ENCODE measurements at regions not wholly inside any gene's neighbourhood (a gene's known extent, or its start where the extent isn't known, plus 50 kb on each side); places are given as distances from the start of the nearest gene placed in this dataset.

GRCh38 chrX:64843224-64843623 is 133.0 kb downstream of the ZC4H2 start:
- no peaks in the 10 kb centered on the region for H3K4me1 ChIP-seq (ENCODE audit: control insufficient read depth in 1 of 2, insufficient read depth in 2 of 2, low read length in 2 of 2)
- no peak overlapping the region for H3K4me3 ChIP-seq (replicated peaks in 1 of 2; ENCODE audit: low read depth in 1 of 2, low read length in 2 of 2)
- no peaks in the 10 kb centered on the region for H3K79me2 ChIP-seq (ENCODE audit: insufficient read depth, low read length)
- no peaks in the 10 kb centered on the region for H3K9me2 ChIP-seq (ENCODE audit: insufficient read depth)
- ATAC-seq, result no peak
- ChIA-PET POLR2A (no interaction called here), CTCF (no interaction called here), RAD21 (ENCODE audit: low non-redundant PET in 1 of 2, low total read pairs in 2 of 2, uncharacterized antibody in 2 of 2, unreplicated experiment in 2 of 2) (no interaction called here)
- intact Hi-C loops (cut with micrococcal nuclease), result no loop called here
- no peaks in the 10 kb centered on the region for H3K36me3 ChIP-seq (ENCODE audit: control insufficient read depth in 1 of 2, insufficient read depth in 2 of 2, low read length in 2 of 2)
- H3K9me3 ChIP-seq (ENCODE audit: control insufficient read depth in 1 of 2, insufficient read depth in 1 of 2, low read depth in 1 of 2, low read length in 2 of 2), result no peaks in the 10 kb centered on the region
- H4K20me1 ChIP-seq (ENCODE audit: insufficient read depth), result no peaks in the 10 kb centered on the region
- no peak overlapping the region for H2AFZ ChIP-seq (ENCODE audit: low read depth, low read length, poor library complexity, severe bottlenecking)
- no peak overlapping the region for H3K9ac ChIP-seq (ENCODE audit: low read length)
- no peak for TF ChIP-seq SIN3A (IDR thresholded peaks at IDR 0.05; ENCODE audit: low read depth)
- no peak for TF ChIP-seq EZH2phosphoT487 (IDR thresholded peaks at IDR 0.05; ENCODE audit: borderline replicate concordance)
- no peak for TF ChIP-seq ATF3 (IDR thresholded peaks at IDR 0.05)
- no peak for TF ChIP-seq SRF (IDR thresholded peaks at IDR 0.05; ENCODE audit: low read depth)
- TF ChIP-seq CEBPB (IDR thresholded peaks at IDR 0.05; ENCODE audit: low read depth), result no peak
- TF ChIP-seq TCF7L2 (IDR thresholded peaks at IDR 0.05; ENCODE audit: borderline replicate concordance, extremely low read depth, insufficient read depth, insufficient read length), result no peak
- TF ChIP-seq ELF1 (IDR thresholded peaks at IDR 0.05; ENCODE audit: borderline replicate concordance, low read depth), result no peak
- TF ChIP-seq YY1 (IDR thresholded peaks at IDR 0.05; ENCODE audit: extremely low read depth, insufficient replicate concordance, low read depth, low read length), result no peak
- TF ChIP-seq, protein P1, sequence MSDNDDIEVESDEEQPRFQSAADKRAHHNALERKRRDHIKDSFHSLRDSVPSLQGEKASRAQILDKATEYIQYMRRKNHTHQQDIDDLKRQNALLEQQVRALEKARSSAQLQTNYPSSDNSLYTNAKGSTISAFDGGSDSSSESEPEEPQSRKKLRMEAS (IDR thresholded peaks at IDR 0.05), result no peak
- TF ChIP-seq JUND (IDR thresholded peaks at IDR 0.05), result no peak
- no peak for TF ChIP-seq POLR2AphosphoS5 (IDR thresholded peaks at IDR 0.05; ENCODE audit: low read depth, low read length)
- TF ChIP-seq POLR2A (IDR thresholded peaks at IDR 0.05; ENCODE audit: borderline replicate concordance, extremely low read depth, insufficient read depth, insufficient read length), result no peak
- TF ChIP-seq, protein P2, sequence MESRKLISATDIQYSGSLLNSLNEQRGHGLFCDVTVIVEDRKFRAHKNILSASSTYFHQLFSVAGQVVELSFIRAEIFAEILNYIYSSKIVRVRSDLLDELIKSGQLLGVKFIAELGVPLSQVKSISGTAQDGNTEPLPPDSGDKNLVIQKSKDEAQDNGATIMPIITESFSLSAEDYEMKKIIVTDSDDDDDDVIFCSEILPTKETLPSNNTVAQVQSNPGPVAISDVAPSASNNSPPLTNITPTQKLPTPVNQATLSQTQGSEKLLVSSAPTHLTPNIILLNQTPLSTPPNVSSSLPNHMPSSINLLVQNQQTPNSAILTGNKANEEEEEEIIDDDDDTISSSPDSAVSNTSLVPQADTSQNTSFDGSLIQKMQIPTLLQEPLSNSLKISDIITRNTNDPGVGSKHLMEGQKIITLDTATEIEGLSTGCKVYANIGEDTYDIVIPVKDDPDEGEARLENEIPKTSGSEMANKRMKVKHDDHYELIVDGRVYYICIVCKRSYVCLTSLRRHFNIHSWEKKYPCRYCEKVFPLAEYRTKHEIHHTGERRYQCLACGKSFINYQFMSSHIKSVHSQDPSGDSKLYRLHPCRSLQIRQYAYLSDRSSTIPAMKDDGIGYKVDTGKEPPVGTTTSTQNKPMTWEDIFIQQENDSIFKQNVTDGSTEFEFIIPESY (IDR thresholded peaks at IDR 0.05; ENCODE audit: extremely low read depth, insufficient replicate concordance, low read length), result no peak
- TF ChIP-seq, protein P3, sequence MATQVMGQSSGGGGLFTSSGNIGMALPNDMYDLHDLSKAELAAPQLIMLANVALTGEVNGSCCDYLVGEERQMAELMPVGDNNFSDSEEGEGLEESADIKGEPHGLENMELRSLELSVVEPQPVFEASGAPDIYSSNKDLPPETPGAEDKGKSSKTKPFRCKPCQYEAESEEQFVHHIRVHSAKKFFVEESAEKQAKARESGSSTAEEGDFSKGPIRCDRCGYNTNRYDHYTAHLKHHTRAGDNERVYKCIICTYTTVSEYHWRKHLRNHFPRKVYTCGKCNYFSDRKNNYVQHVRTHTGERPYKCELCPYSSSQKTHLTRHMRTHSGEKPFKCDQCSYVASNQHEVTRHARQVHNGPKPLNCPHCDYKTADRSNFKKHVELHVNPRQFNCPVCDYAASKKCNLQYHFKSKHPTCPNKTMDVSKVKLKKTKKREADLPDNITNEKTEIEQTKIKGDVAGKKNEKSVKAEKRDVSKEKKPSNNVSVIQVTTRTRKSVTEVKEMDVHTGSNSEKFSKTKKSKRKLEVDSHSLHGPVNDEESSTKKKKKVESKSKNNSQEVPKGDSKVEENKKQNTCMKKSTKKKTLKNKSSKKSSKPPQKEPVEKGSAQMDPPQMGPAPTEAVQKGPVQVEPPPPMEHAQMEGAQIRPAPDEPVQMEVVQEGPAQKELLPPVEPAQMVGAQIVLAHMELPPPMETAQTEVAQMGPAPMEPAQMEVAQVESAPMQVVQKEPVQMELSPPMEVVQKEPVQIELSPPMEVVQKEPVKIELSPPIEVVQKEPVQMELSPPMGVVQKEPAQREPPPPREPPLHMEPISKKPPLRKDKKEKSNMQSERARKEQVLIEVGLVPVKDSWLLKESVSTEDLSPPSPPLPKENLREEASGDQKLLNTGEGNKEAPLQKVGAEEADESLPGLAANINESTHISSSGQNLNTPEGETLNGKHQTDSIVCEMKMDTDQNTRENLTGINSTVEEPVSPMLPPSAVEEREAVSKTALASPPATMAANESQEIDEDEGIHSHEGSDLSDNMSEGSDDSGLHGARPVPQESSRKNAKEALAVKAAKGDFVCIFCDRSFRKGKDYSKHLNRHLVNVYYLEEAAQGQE (IDR thresholded peaks at IDR 0.05; ENCODE audit: low read depth), result no peak
- no peak for TF ChIP-seq EZH2 (IDR thresholded peaks at IDR 0.05)
- TF ChIP-seq CTCF (IDR thresholded peaks at IDR 0.05 in 2 of 3, conservative IDR thresholded peaks at IDR 0.05 in 1 of 3; ENCODE audit: borderline replicate concordance in 1 of 3, insufficient read depth in 1 of 3, low read depth in 2 of 3, low read length in 2 of 3), result no peak
- TF ChIP-seq CBX3 (IDR thresholded peaks at IDR 0.05; ENCODE audit: low read depth), result no peak
- TF ChIP-seq SP1 (IDR thresholded peaks at IDR 0.05; ENCODE audit: low read depth), result no peak
- no peak for TF ChIP-seq EGR1 (IDR thresholded peaks at IDR 0.05; ENCODE audit: low read depth)
- no peak for TF ChIP-seq FOSL1 (IDR thresholded peaks at IDR 0.05; ENCODE audit: low read depth)
- H3K27ac ChIP-seq (ENCODE audit: low read depth, low read length), result no peak overlapping the region
- no peaks in the 10 kb centered on the region for H3K27me3 ChIP-seq (ENCODE audit: insufficient read depth, low read length)
- DNase-seq (ENCODE audit: low read depth, low spot score), result no peak
- no TSS peak for BruUV-seq (replicated peaks)
- H3K4me2 ChIP-seq (ENCODE audit: low read length), result no peak overlapping the region
